NOMO-1 (cell line): ENCODE measurements at regions not wholly inside any gene's neighbourhood (a gene's known extent, or its start where the extent isn't known, plus 50 kb on each side); places are given as distances from the start of the nearest gene placed in this dataset.
"Not testable (repeated sequence)": the region's sequence is repeated elsewhere in the genome, so short reads cannot be mapped to it uniquely, and the experiment has no call there.

Experiments used
- DNase-seq, 2 experiments: peaks; one replicate each; lab custom pipeline; 2025; ENCODE audit not compliant: unreplicated experiment in 2 of 2; lab: John Stamatoyannopoulos, UW

DNA sequence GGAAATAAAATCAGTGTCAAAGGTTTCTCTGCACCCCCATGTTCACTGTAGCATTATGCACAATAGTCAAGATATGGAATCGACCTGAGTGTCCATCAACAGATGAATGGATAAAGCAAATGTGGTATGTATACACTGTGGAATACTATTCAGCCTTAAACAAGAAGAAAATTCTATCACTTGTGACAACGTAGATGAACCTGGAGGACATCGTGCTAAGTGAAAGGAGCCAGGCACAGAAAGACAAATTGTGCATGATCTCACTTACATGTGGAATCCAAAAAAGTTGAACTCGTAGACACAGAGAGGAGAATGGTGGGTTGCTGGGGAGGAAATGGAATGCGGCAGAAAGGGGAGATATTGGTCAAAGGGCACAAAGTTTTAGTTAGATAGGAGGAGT is 136.3 kb upstream of the ESR1 start:
- DNase-seq, result no peak

GRCh38 chr6:151674578-151674977 is 132.9 kb upstream of the ESR1 start:
- no peak for DNase-seq

DNA sequence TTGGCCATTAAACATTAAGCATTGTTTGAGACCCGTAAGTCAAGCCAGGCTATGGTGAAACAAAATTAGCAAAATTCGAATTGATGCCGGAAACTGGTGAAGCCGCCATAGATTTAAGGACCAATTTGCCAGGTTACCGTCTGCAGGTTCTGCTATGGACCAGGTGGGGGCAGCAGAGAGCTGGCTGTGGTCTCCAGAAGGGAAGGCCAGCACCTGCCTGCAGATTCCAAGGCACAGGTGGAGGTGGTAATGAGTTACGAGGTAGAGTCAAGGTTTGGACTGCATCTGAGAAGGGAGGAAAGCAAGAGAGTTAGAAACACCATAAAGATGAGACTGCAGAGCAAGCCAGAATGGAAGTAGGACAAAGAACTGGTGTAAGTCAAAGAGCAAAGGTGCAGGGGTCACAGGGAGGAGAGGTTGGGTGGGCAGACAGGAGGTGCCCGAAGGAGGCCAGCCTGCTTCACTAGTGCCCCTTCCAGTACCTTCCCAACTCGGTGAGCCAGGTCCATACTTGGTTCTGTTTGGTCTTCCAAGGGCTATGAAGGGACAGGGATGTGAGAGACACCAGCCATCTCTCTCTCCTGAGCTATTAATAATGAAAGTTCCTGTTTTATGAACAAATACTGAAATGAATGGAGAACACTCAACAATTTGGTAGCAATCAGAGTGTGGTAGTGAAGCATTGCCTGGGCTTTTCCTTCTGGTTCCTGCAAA is 131.6 kb upstream of the ESR1 start:
- peak; percentile 10 to 49 for DNase-seq

DNA sequence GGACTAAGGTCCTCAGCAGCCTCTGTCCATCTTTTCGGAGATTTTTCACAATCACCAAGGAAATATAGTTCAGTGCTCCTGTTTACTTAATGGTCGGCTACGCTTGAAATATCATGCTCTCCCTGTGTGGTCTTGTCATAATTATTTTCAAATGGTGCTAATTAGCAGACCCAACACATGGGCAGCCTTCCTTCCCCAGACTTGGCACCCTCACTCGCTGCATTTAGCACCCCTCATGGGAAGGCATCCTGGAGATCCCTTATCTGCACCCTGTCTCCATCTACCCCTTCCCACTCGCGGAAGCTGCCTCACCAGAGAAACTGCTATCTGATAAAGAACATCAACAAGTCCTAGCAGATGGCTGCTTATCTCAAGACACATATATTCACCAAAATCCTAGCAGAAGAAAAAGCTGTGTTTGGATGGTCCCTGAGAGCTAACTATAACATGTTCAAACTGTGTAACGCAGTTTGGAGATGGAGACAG is 131.0 kb upstream of the ESR1 start:
- DNase-seq, result no peak

DNA sequence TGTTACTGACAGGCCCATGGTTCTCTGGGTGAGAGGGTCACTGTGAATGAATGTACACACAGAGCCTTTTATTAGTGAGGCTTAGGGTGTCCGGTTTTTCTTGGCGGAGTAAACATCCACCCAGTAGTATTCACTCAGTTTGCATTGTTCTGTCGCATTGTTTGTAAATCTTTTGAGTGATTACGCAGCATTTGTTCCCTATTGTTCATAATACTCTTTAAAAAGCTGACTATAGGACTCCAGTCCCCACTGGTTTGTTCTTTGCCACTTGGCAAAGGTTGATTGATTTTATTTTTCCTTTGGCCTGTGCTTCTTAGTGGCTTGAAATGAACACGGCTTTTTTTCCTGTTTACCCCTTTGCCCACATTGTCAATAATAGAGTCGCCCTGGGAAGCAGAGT is 130.1 kb upstream of the ESR1 start:
- no peak for DNase-seq

GRCh38 chr6:151679081-151679480 is 128.4 kb upstream of the ESR1 start:
- no peak for DNase-seq

DNA sequence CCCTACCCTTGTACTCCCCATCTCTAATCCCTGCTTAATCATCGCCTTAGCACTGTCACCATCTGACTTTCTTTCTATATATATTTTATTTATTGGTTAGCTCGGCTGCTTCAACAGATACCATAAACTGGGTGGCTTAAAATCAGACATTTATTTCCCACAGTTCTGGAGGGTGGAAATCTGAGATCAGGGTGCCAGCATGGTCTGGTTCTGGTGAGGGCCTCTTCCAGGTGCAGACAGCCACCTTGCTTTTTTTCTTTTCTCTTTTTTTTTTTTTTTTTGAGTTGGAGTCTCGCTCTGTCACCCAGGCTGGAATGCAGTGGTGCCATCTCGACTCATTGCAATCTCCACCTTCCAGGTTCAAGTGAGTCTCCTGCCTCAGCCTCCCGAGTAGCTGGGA is 127.5 kb upstream of the ESR1 start:
- DNase-seq, result no peak

DNA sequence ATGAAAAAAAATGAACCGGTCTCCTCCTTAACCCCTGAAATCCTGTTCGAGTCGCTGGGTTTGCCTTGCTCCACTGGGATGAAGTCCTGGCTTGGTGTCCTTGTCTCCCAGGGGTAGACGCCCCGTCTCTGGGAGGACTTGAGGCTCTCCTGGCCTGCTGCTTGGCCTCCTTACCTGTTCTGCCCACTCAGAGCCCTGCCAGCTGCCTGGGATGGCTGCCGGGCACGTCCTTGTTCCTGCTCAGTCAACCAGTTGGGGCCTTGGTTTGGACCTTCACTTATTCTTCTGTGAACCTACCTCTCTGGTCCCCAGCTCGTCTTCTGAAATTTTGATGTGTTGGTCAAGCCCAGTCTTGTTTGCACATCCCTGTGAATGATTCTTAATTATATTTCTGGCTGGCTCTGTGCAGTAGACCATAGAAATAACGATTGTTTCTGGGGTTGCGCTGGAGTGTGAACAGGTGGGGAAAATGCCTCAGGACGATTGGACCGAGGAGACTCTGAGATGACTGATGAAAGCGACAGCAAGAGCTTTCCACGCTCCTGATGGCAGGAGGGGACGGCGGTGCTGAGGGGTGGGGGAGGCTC is 126.5 kb upstream of the ESR1 start:
- DNase-seq, result no peak

GRCh38 chr6:151681433-151682059 is 125.9 kb upstream of the ESR1 start:
- DNase-seq, result peak in 1 of 2 experiments; percentile 0

GRCh38 chr6:151682251-151682650 is 125.2 kb upstream of the ESR1 start:
- no peak for DNase-seq

- no peak for DNase-seq
Observed at GRCh38 chr6:151682922-151683321, 124.6 kb upstream of the ESR1 start.

- no peak for DNase-seq
Observed at GRCh38 chr6:151683381-151683780, 124.1 kb upstream of the ESR1 start.

GRCh38 chr6:151689499-151690201 is 117.8 kb upstream of the ESR1 start:
- no peak for DNase-seq

- no peak for DNase-seq
Observed at GRCh38 chr6:151690303-151690702, 117.2 kb upstream of the ESR1 start.

DNA sequence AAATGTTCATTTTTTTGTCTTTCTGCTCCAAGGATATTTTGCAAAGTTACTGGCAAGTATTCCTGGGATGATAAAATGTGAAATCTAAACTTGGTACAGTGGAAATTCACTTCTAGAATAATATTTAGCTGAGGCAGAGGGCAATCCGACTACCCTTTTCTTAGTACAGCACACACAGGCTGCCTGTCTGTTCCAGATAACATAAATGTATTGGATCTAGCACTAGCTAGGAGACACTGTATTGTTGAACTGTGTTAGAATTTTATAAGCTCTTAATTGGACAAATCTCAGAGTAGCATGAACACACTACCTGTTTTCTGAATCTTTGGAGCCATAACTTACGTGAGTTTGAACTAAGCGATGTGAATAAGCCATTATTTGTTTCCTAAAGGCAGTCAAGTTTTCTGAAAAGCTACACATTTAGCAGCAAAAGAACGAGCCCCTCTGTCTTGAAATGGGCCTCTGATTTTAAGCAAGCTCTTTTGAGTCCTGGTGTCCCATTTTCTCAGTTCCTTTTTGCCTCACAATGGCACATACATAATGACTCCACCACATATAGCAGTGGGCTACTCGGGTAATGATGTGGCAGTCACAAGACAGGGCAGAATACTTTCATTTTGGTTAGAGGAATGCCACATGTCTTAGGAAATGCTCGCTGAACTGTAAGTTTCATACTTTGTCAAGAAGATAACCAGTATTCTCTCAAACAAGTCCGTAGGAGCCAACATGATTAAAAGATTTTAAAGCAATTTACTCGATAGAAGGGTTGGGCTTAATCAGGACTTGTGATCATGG is 116.5 kb upstream of the ESR1 start:
- no peak for DNase-seq

- DNase-seq, result no peak
Observed at GRCh38 chr6:151692216-151692615, 115.3 kb upstream of the ESR1 start.

GRCh38 chr6:151693366-151693765 is 114.1 kb upstream of the ESR1 start:
- DNase-seq, result no peak

DNA sequence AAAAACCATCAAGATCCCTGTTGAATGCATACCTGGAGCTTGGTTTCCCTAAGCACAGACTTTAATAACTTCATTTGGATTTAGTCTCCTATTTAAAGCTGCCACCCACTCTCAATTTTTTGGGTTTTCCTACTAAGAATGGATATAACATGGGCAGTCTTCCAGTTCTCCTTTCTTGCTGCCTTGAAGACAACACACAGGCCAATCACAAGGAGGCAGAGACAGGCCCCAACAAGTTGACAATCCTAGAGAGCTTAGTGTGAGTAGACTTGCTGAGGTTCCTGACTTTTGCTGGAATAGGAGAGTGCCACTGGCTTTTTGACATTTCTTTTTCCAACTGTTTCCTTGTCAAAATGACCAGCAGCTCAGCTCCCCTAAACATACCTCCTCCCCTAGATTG is 112.3 kb upstream of the ESR1 start:
- DNase-seq, result no peak

DNA sequence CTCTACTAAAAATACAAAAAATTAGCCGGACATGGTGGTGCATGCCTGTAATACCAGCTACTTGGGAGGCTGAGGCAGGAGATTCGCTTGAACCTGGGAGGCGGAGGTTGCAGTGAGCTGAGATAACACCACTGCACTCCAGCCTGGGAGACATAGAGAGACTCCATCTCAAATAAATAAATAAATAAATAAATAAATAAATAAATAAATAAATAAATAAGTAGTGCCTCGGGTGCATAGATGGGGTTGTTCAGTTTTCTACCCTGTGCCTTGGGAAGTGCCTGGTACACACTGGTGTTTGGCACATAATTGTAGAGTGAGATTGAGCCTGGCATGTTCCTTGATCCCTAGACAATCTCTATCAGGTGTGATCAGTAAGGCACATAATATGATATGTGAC is 111.2 kb upstream of the ESR1 start:
- DNase-seq, result not testable (repeated sequence)

- DNase-seq, result no peak
Observed at GRCh38 chr6:151698931-151699700, 108.4 kb upstream of the ESR1 start.
